Astrocyte (in vitro differentiated cells and primary cell): ENCODE measurements at regions not wholly inside any gene's neighbourhood (a gene's known extent, or its start where the extent isn't known, plus 50 kb on each side); places are given as distances from the start of the nearest gene placed in this dataset.

Source experiments
- DNase-seq: peaks from one replicate; pipeline ENCODE4 v3.0.0-alpha.2; 2010; ENCODE audit warnings: low read depth
- FAIRE-seq: peaks from 2 replicates; lab custom pipeline; 2011; peaks lifted over from hg19 to GRCh38; lab: Jason Lieb, UNC
- H2AFZ ChIP-seq: 2 replicates; pipeline ENCODE4 v1.6.0; 2012; ENCODE audit warnings: low read depth, low read length, inconsistent platforms
- H3K27ac ChIP-seq: 2 replicates; pipeline ENCODE4 v1.5.1; 2011; ENCODE audit warnings: low read depth, low read length, inconsistent platforms
- H3K27me3 ChIP-seq: 2 replicates; pipeline ENCODE4 v1.6.0; 2011; ENCODE audit warnings: low read length, inconsistent platforms; ENCODE audit not compliant: insufficient read depth
- H3K36me3 ChIP-seq: 2 replicates; pipeline ENCODE4 v1.5.1; 2011; ENCODE audit warnings: low read length, inconsistent platforms; ENCODE audit not compliant: insufficient read depth
- H3K4me1 ChIP-seq: 2 replicates; pipeline ENCODE4 v1.5.1; 2011; ENCODE audit warnings: low read length, inconsistent platforms; ENCODE audit not compliant: insufficient read depth
- H3K4me2 ChIP-seq: 2 replicates; pipeline ENCODE4 v1.6.0; 2012; ENCODE audit warnings: low read length, inconsistent platforms
- H3K4me3 ChIP-seq: 2 replicates; pipeline ENCODE4 v1.5.1; 2011; ENCODE audit warnings: low read depth, mild to moderate bottlenecking, low read length, inconsistent platforms; ENCODE audit not compliant: insufficient read depth
- H3K79me2 ChIP-seq: 2 replicates; pipeline ENCODE4 v1.6.0; 2012; ENCODE audit warnings: mild to moderate bottlenecking, low read length, inconsistent platforms; ENCODE audit not compliant: insufficient read depth
- H3K9ac ChIP-seq: 2 replicates; pipeline ENCODE4 v1.6.0; 2012; ENCODE audit warnings: mild to moderate bottlenecking, low read length, inconsistent platforms
- H3K9me3 ChIP-seq: 2 replicates; pipeline ENCODE4 v1.5.1; 2012; ENCODE audit warnings: low read depth, mild to moderate bottlenecking, low read length, inconsistent platforms; ENCODE audit not compliant: insufficient read depth
- H4K20me1 ChIP-seq: 2 replicates; pipeline ENCODE4 v1.6.0; 2012; ENCODE audit warnings: low read length, inconsistent platforms; ENCODE audit not compliant: insufficient read depth
- H3K27ac Mint-ChIP-seq: one replicate; pipeline ENCODE4 v1.8.0; 2021; ENCODE audit warnings: mild to moderate bottlenecking, mixed read lengths; ENCODE audit not compliant: unreplicated experiment
- H3K27me3 Mint-ChIP-seq: one replicate; pipeline ENCODE4 v1.8.0; 2021; ENCODE audit warnings: low read depth, mixed read lengths; ENCODE audit not compliant: unreplicated experiment
- H3K36me3 Mint-ChIP-seq: one replicate; pipeline ENCODE4 v1.8.0; 2021; ENCODE audit warnings: low read depth, mixed read lengths; ENCODE audit not compliant: unreplicated experiment
- H3K4me1 Mint-ChIP-seq: one replicate; pipeline ENCODE4 v1.8.0; 2021; ENCODE audit warnings: low read depth, mixed read lengths; ENCODE audit not compliant: unreplicated experiment
- H3K4me3 Mint-ChIP-seq: one replicate; pipeline ENCODE4 v1.8.0; 2021; ENCODE audit warnings: mild to moderate bottlenecking, moderate library complexity, mixed read lengths; ENCODE audit not compliant: unreplicated experiment
- H3K9me3 Mint-ChIP-seq: one replicate; pipeline ENCODE4 v1.8.0; 2021; ENCODE audit warnings: mild to moderate bottlenecking, mixed read lengths; ENCODE audit not compliant: unreplicated experiment
- EZH2 ChIP-seq: IDR thresholded peaks from 2 replicates; pipeline ENCODE4 v1.6.1; 2012; ENCODE audit warnings: mild to moderate bottlenecking, low read length, inconsistent platforms; ENCODE audit not compliant: insufficient read depth
- TF ChIP-seq, protein P1 (sequence below): IDR thresholded peaks from 2 replicates; pipeline ENCODE4 v1.5.1; 2011; ENCODE audit warnings: low read depth, mild to moderate bottlenecking, inconsistent platforms, low read length, moderate library complexity; ENCODE audit not compliant: insufficient read depth

GRCh38 chr3:180469149-180469548, 132.8 kb upstream of the TTC14 start:
- DNase-seq: no peak
- Mint-ChIP-seq H3K36me3 (no peaks in the 10 kb centered on the region), H3K9me3 (no peaks in the 10 kb centered on the region), H3K4me3 (no peak overlapping the region), H3K27me3 (no peaks in the 10 kb centered on the region), H3K27ac (no peak overlapping the region), H3K4me1 (peaks cover 7% of the 10 kb centered on the region)
- no peaks in the 10 kb centered on the region for H3K27me3 ChIP-seq
- no peak overlapping the region for H2AFZ ChIP-seq
- H3K4me1 ChIP-seq: no peaks in the 10 kb centered on the region
- H3K79me2 ChIP-seq: no peaks in the 10 kb centered on the region
- no peak for FAIRE-seq
- H4K20me1 ChIP-seq: no peaks in the 10 kb centered on the region
- H3K9ac ChIP-seq: no peak overlapping the region
- TF ChIP-seq, protein P1, sequence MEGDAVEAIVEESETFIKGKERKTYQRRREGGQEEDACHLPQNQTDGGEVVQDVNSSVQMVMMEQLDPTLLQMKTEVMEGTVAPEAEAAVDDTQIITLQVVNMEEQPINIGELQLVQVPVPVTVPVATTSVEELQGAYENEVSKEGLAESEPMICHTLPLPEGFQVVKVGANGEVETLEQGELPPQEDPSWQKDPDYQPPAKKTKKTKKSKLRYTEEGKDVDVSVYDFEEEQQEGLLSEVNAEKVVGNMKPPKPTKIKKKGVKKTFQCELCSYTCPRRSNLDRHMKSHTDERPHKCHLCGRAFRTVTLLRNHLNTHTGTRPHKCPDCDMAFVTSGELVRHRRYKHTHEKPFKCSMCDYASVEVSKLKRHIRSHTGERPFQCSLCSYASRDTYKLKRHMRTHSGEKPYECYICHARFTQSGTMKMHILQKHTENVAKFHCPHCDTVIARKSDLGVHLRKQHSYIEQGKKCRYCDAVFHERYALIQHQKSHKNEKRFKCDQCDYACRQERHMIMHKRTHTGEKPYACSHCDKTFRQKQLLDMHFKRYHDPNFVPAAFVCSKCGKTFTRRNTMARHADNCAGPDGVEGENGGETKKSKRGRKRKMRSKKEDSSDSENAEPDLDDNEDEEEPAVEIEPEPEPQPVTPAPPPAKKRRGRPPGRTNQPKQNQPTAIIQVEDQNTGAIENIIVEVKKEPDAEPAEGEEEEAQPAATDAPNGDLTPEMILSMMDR: no peak
- TF ChIP-seq EZH2: no peak
- no peak overlapping the region for H3K4me2 ChIP-seq
- no peaks in the 10 kb centered on the region for H3K36me3 ChIP-seq
- no peak overlapping the region for H3K4me3 ChIP-seq
- H3K9me3 ChIP-seq: no peaks in the 10 kb centered on the region
- H3K27ac ChIP-seq: no peak overlapping the region

DNA sequence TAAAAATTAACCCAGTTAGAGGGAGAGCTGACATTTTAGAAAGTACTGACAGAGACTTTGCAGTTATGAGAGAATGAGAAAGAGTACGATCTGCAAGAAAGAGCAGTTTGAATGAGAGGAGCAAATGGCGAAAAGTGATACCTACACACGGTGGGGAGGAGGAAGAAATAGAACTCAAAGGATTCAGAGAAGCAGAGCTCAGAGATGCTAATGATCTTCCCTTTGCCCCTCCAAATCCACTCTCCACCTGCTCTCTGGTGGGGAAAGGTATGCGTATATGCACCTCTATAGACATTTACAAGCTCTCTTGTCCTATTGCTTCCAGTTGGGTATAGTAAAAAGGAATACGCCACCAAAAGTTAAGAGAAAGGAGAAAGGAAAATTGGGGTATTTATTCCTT, 123.3 kb upstream of the TTC14 start:
- TF ChIP-seq, protein P1: no peak
- no peak for TF ChIP-seq EZH2
- no peaks in the 10 kb centered on the region for H3K79me2 ChIP-seq
- no peak overlapping the region for H2AFZ ChIP-seq
- no peaks in the 10 kb centered on the region for H3K27me3 Mint-ChIP-seq
- H4K20me1 ChIP-seq: no peaks in the 10 kb centered on the region
- no peak overlapping the region for H3K4me2 ChIP-seq
- DNase-seq (no peak), FAIRE-seq (no peak)
- H3K4me1 ChIP-seq: no peaks in the 10 kb centered on the region
- no peak overlapping the region for H3K27ac ChIP-seq
- no peak overlapping the region for H3K27ac Mint-ChIP-seq
- H3K9ac ChIP-seq: no peak overlapping the region
- H3K36me3 Mint-ChIP-seq: no peaks in the 10 kb centered on the region
- H3K36me3 ChIP-seq: no peaks in the 10 kb centered on the region
- no peaks in the 10 kb centered on the region for H3K27me3 ChIP-seq
- no peaks in the 10 kb centered on the region for H3K4me1 Mint-ChIP-seq
- H3K9me3 Mint-ChIP-seq: no peaks in the 10 kb centered on the region
- no peak overlapping the region for H3K4me3 Mint-ChIP-seq
- H3K4me3 ChIP-seq: no peak overlapping the region
- no peaks in the 10 kb centered on the region for H3K9me3 ChIP-seq

DNA sequence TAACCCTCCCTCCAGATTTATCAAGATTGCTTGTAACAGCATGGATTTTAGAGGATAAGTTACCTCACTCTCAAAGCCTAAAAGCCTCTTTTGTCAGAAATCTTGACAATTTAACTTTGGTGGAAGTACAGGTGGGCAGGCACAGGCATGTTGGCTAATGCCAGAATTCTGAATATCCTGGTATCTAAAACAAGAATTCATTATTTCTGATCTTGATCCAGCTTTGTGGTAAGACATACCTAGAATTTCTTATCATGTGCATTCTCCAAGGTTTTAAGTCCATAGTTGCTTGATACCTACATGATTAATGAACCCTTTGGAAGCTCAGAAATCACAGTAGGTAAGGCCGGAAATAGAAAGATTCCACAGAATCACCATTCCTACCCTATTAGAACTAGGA, 109.9 kb upstream of the TTC14 start:
- no peak overlapping the region for H2AFZ ChIP-seq
- Mint-ChIP-seq H3K4me1 (no peaks in the 10 kb centered on the region), H3K9me3 (peaks cover 9% of the 10 kb centered on the region)

More for the DNA sequence above, 109.9 kb upstream of the TTC14 start:
- no peaks in the 10 kb centered on the region for H3K27me3 Mint-ChIP-seq
- Histone ChIP-seq H4K20me1 (no peaks in the 10 kb centered on the region), H3K4me1 (no peaks in the 10 kb centered on the region), H3K9ac (no peak overlapping the region), H3K36me3 (no peaks in the 10 kb centered on the region), H3K4me2 (no peak overlapping the region), H3K4me3 (no peak overlapping the region), H3K9me3 (no peaks in the 10 kb centered on the region), H3K27me3 (no peaks in the 10 kb centered on the region), H3K79me2 (no peaks in the 10 kb centered on the region), H3K27ac (no peak overlapping the region)
- H3K4me3 Mint-ChIP-seq: no peak overlapping the region
- DNase-seq (peak; percentile 56), FAIRE-seq (no peak)
- no peaks in the 10 kb centered on the region for H3K36me3 Mint-ChIP-seq
- no peak for TF ChIP-seq EZH2
- TF ChIP-seq, protein P1: no peak
- H3K27ac Mint-ChIP-seq: no peak overlapping the region
